ENCODE measurements at regions not wholly inside any gene's neighbourhood (a gene's known extent, or its start where the extent isn't known, plus 50 kb on each side); places are given as distances from the start of the nearest gene placed in this dataset.

GRCh38 chr6:9204171-9204570 is 768.8 kb upstream of the SLC35B3 start:
- peak; percentile 7 for DNase-seq (ENCODE audit: low read depth, low spot score)

GRCh38 chr6:9200712-9201111 is 765.4 kb upstream of the SLC35B3 start:
- DNase-seq (ENCODE audit: low read depth, low spot score), result no peak

- no peak for DNase-seq (ENCODE audit: low read depth, low spot score)
Observed at GRCh38 chr6:9197726-9198125, 762.4 kb upstream of the SLC35B3 start.

DNA sequence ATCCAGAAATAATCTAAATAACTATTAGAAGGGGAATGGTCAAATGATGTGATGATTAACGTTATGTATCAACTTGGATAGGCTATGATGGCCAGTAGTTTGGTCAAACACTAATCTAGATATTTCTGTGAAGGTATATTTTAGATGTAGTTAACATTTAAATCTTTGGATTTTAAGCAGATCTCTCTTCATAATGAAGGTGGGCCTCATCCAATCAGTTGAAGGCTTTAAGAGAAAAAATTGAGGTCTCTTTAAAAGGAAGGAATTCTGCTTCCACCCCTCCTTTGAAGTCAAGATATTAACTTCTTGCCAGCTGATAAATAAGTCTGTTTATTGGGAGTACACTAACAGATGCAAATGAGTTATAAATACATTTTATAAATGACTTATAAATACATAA is 760.0 kb upstream of the SLC35B3 start:
- no peak for DNase-seq (ENCODE audit: low read depth, low spot score)

DNA sequence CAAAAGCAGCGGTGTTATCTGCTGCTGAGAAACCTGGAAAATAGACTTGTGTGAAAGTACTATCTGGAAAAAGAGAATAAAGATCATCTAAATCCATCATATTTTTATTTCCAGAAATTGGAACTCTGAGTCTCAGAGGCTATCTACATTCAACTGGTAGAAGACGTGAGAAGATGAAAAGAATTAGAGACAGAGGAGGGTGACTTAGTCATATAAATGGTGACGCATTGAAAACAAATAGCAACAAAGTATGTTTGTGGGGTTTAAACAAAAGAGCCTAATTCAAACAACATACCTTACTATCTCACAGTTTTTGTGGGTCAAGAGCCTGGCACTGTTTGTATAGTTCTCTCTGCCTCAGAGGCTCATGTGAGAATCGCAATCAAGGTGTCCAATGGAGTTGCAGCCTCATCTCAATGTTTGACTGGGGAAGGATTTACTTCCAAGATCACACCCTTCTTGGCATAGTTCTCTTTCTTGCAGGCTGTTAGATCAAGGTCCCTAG is 757.1 kb upstream of the SLC35B3 start:
- no peak for DNase-seq (ENCODE audit: low read depth, low spot score)

- DNase-seq (ENCODE audit: low read depth, low spot score), result no peak
Observed at GRCh38 chr6:9186148-9186547, 750.8 kb upstream of the SLC35B3 start.

- no peak for DNase-seq (ENCODE audit: low read depth, low spot score)
Observed at GRCh38 chr6:9178071-9178470, 742.7 kb upstream of the SLC35B3 start.

- no peak for DNase-seq (ENCODE audit: low read depth, low spot score)
Observed at GRCh38 chr6:9173229-9173628, 737.9 kb upstream of the SLC35B3 start.

DNA sequence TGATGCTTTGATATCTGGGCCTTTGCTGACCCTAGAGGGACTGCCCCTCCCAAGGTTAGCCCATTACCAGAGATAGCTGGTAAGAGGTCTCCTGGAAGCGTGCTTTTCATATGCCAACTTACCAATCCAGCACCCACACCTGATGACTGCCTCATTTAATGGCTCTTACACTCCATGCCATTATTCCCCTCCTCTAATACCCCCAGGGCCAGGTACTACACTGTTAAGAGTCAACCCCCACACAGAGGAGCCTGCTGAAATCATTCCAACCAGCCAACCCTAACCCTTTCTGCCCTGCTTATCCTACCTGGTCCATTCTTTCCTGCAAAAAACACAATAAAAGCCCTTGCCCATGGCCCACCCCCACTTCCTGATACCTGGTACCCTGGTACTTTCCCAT is 736.8 kb upstream of the SLC35B3 start:
- no peak for DNase-seq (ENCODE audit: low read depth, low spot score)

- DNase-seq (ENCODE audit: low read depth, low spot score), result no peak
Observed at GRCh38 chr6:9168669-9169068, 733.3 kb upstream of the SLC35B3 start.

DNA sequence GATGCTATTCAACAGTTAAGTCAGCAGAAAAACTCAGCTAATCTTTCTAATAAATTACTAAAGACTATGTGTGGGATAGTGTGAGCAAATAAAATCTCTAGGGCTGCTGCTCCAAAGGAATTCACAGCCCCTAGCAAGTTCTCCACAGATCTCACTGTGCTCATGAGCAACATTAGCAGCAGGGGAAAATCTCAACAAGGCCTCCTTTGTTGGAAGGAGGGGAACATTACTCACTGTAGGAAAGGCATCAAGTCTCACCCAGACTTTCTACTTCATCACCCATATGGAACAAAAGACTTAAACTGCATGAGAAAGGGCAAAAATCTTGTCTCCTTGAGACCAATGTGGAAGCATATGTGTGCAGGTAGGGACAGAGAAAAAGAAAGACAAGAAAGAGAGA is 726.4 kb upstream of the SLC35B3 start:
- DNase-seq (ENCODE audit: low read depth, low spot score), result no peak

GRCh38 chr6:9159051-9159450 is 723.7 kb upstream of the SLC35B3 start:
- no peak for DNase-seq (ENCODE audit: low read depth, low spot score)

- DNase-seq (ENCODE audit: low read depth, low spot score), result no peak
Observed at GRCh38 chr6:9155836-9156235, 720.5 kb upstream of the SLC35B3 start.

DNA sequence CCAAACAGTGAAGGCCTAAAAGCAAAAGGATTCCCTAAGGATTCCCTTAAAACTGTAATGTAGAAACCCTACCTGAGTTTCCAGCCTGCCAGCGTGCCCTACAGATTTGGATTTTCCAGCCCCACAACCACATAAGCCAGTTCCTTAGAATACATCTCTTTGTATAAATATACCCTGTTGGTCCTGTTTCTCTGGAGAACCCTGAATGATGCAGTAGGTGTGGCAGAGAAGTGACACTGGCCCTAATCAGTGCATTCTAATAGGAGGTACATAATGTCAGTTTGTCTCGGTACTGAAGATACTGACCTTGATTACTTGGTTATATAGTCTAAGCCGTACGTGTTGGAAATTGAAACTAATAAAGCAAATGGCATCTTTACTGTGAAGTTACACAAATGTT is 707.8 kb upstream of the SLC35B3 start:
- DNase-seq (ENCODE audit: low read depth, low spot score), result no peak

DNA sequence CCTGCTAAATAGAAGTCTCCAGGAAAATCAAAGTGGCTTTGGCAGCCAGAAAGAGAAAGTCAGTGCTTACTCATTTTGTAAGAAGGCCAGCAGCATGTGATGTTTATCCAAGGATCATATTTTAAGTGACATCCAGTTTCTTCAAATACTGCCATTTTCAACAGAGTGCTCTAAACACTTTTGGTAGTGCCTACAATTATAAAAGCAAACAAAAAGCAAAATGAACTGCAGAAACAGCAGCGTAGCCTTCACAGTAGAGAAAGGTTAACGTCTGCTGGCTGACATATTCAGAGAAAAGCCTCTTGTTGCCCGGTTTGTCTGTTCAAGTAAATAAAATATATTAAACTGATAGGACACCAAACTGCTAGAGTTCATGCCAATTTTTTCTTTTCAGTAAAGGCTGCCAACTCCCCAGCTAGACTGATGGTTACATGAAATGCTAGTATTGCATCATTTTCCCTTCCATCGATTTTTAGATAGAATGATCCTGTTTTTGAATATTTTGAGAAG is 705.7 kb upstream of the SLC35B3 start:
- no peak for DNase-seq (ENCODE audit: low read depth, low spot score)

DNA sequence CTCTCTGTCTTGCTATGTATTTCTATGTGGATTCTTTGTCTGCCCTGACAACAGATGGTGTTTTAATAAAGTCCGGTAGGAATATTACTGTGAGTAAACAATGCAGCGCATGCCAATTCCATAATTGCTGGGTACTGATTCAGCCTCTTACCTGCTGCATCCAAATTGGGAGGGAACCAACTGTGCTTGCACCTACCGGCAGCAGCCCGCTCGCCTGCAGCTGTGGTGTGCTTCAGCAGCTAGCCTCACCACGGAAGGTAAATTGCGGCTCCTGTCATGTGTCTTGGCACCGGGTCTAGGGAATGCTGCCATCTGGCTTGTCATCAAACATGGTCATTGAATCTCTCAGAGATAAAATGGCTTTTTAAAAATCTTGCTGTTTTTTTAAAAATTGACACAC is 704.8 kb upstream of the SLC35B3 start:
- no peak for DNase-seq (ENCODE audit: low read depth, low spot score)

- no peak for DNase-seq (ENCODE audit: low read depth, low spot score)
Observed at GRCh38 chr6:9139746-9140145, 704.4 kb upstream of the SLC35B3 start.

DNA sequence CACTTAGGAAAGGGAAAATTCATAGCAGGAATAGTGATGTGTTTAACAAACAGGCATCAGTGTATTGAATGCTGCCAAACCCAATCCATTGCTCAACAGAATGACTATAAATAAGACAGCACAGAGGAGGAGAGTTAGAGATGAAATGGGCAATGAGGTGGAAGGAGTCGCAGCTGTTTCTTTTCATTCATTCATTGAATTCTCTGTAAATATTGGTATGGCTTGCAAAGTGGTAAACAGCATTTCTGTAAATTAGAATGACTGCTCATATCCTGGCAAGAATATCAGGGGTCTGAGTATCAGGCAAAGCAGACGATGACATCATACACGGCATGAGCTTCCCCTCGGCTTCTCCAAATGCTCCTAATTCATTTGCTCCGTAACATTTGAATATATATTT is 703.6 kb upstream of the SLC35B3 start:
- no peak for DNase-seq (ENCODE audit: low read depth, low spot score)

- no peak for DNase-seq (ENCODE audit: low read depth, low spot score)
Observed at GRCh38 chr6:9136141-9136822, 700.9 kb upstream of the SLC35B3 start.

DNA sequence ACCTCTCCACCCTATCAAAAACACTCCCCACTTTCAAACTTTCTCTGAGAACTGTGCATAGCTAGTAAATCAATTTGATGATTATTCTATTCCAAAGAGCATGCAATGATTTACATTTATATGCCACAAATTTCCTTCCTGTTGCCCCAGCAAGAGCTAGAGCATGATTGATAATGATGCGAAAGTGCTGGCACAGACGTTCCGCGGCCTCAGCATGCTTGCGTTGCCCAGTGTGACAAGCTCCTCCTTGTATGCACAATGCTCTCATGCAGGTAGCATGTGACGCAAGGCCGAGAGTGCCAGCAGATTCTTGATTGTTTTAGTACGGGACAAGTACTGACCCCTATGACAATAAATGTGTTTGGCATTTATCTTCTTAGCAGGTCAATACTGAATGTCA is 696.3 kb upstream of the SLC35B3 start:
- no peak for DNase-seq (ENCODE audit: low read depth, low spot score)

- DNase-seq (ENCODE audit: low read depth, low spot score), result no peak
Observed at GRCh38 chr6:9131201-9131600, 695.9 kb upstream of the SLC35B3 start.

DNA sequence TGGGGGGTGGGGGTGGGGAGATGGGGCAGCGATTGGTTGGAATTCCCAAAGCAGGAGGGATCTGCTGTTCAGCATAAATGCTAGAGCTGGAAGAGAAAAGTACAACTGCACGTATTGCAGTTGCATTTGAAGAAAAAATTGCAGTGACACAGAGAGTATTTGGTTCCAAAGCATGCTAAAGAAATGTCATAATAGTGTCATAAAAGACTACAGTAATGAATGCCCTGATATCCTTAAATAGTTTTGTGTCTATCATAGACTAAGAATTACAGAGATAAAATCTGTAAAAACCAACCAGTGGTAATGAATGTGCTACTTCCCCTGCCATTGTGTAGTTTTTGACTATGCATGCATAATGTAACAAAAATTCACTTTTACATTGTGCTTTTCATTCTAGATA is 693.6 kb upstream of the SLC35B3 start:
- DNase-seq (ENCODE audit: low read depth, low spot score), result no peak

DNA sequence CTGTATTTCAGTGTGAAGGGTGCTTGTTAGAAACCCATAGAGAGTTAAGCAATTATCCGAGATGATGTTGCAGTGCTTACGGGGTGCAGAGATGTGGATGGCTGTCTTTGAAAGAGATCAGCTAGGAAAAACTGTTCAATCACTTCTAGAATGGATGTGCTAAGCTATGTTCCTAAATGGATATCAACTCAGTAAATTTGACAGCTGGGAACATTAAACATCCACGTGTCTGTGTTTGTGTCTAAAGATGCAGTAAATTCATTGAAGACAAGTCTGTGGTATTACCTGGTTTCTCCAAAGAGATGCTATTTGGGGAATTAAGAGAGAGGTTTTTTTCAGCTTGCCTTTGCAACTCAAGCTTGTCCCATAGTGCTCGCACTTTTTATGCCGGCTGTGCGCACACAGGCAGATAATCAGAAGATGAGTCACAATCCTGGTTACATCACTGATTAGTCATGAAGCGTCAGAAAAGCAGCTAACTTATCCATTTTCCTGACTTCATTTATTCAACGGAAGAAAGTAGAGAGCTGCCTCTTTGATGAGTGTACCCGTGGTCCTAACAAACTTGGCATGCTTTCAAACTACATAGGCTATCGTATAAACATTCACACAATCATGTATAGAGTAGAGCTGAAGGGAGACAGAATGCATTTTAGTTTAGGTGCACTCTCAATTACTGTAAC is 691.7 kb upstream of the SLC35B3 start:
- peak; percentile 20 for DNase-seq (ENCODE audit: low read depth, low spot score)
